ENCODE measurements at regions not wholly inside any gene's neighbourhood (a gene's known extent, or its start where the extent isn't known, plus 50 kb on each side); places are given as distances from the start of the nearest gene placed in this dataset.

DNA sequence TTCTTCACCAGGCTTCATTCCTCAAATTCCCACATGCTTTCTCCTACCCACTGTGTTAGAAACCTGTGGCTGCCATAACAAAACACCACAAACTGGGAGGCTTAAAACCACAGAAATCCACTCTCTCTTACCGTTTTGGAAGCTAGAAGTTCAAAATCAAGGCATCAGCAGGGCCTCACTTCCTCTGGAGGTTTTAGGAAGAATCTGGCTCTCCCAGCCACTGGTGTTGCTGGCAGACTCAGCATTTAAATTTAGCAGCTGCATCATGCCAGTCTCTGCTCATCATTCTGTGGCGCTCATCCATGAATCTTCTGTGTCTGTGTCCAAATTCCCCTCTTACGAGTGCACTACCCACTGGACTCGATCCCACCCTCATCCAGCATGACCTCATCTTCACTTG is 248.5 kb downstream of the ZNF516 start:
- TF ChIP-seq, protein P1, sequence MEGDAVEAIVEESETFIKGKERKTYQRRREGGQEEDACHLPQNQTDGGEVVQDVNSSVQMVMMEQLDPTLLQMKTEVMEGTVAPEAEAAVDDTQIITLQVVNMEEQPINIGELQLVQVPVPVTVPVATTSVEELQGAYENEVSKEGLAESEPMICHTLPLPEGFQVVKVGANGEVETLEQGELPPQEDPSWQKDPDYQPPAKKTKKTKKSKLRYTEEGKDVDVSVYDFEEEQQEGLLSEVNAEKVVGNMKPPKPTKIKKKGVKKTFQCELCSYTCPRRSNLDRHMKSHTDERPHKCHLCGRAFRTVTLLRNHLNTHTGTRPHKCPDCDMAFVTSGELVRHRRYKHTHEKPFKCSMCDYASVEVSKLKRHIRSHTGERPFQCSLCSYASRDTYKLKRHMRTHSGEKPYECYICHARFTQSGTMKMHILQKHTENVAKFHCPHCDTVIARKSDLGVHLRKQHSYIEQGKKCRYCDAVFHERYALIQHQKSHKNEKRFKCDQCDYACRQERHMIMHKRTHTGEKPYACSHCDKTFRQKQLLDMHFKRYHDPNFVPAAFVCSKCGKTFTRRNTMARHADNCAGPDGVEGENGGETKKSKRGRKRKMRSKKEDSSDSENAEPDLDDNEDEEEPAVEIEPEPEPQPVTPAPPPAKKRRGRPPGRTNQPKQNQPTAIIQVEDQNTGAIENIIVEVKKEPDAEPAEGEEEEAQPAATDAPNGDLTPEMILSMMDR (IDR thresholded peaks at IDR 0.05; ENCODE audit: insufficient read depth, low read depth, low read length): no peak
- TF ChIP-seq EZH2 (IDR thresholded peaks at IDR 0.05; ENCODE audit: insufficient read depth, low read length): no peak

All from astrocyte (in vitro differentiated cells and primary cell).